Loucy (cell line): ENCODE measurements at regions not wholly inside any gene's neighbourhood (a gene's known extent, or its start where the extent isn't known, plus 50 kb on each side); places are given as distances from the start of the nearest gene placed in this dataset.

Experiments
- H2AFZ ChIP-seq: fragments of 200-600 bp; sonication (generic); 2 replicates; pipeline ENCODE4 v1.6.0; 2016; ENCODE audit warnings: antibody characterized with exemption, mild to moderate bottlenecking, low read length, moderate library complexity
- H3F3A ChIP-seq: fragments of 200-600 bp; 2 replicates; pipeline ENCODE4 v1.6.0; 2016; ENCODE audit warnings: antibody characterized with exemption, low read depth, mild to moderate bottlenecking
- H3K27me3 ChIP-seq: fragments of 200-600 bp; sonication (generic); 2 replicates; pipeline ENCODE4 v1.6.1; 2014; ENCODE audit warnings: low read length, mild to moderate bottlenecking; ENCODE audit not compliant: insufficient read depth, poor library complexity, severe bottlenecking
- H3K36me3 ChIP-seq: fragments of 200-600 bp; sonication (generic); 2 replicates; pipeline ENCODE4 v1.6.1; 2016; ENCODE audit warnings: low read length; ENCODE audit not compliant: insufficient read depth
- H3K4me1 ChIP-seq: fragments of 200-600 bp; sonication (generic); 2 replicates; pipeline ENCODE4 v1.5.1; 2014; ENCODE audit warnings: low read length, mild to moderate bottlenecking; ENCODE audit not compliant: insufficient read depth, poor library complexity, severe bottlenecking
- H3K4me2 ChIP-seq: fragments of 200-600 bp; sonication (generic); 2 replicates; pipeline ENCODE4 v1.6.0; 2014; ENCODE audit warnings: antibody characterized with exemption, low read length, low read depth, mild to moderate bottlenecking; ENCODE audit not compliant: poor library complexity, severe bottlenecking
- H3K4me3 ChIP-seq: fragments of 200-600 bp; sonication (generic); 2 replicates; pipeline ENCODE4 v1.5.1; 2014; ENCODE audit warnings: low read length, mild to moderate bottlenecking, mixed read lengths; ENCODE audit not compliant: poor library complexity, severe bottlenecking
- H3K79me2 ChIP-seq: fragments of 200-600 bp; sonication (generic); 2 replicates; pipeline ENCODE4 v1.6.1; 2014; ENCODE audit warnings: low read length; ENCODE audit not compliant: insufficient read depth
- H3K9ac ChIP-seq: fragments of 200-600 bp; sonication (generic); 2 replicates; pipeline ENCODE4 v1.6.0; 2014; ENCODE audit warnings: mild to moderate bottlenecking, low read depth, low read length, moderate library complexity; ENCODE audit not compliant: poor library complexity, severe bottlenecking
- H3K9me2 ChIP-seq: fragments of 200-600 bp; sonication (generic); replicated peaks from 2 replicates; pipeline ENCODE4 v1.6.1; 2016; ENCODE audit warnings: low read depth, low read length, mixed read lengths
- H3K9me3 ChIP-seq: fragments of 200-600 bp; sonication (generic); 2 replicates; pipeline ENCODE4 v1.6.1; 2014; ENCODE audit warnings: mild to moderate bottlenecking, antibody characterized with exemption, low read length, low read depth; ENCODE audit not compliant: insufficient read depth
- H4K20me1 ChIP-seq: fragments of 200-600 bp; sonication (generic); 2 replicates; pipeline ENCODE4 v1.6.0; 2014; ENCODE audit warnings: antibody characterized with exemption, low read length, mild to moderate bottlenecking; ENCODE audit not compliant: insufficient read depth, poor library complexity, severe bottlenecking
- CTCF ChIP-seq: fragments of 200-600 bp; sonication (generic); conservative IDR thresholded peaks from 2 replicates; pipeline ENCODE4 v1.5.1; 2014; ENCODE audit warnings: mild to moderate bottlenecking, antibody characterized with exemption, low read length
- EZH2phosphoT487 ChIP-seq: fragments of 200-600 bp; IDR thresholded peaks from 2 replicates; pipeline ENCODE4 v1.6.1; 2018; ENCODE audit warnings: antibody characterized with exemption, mild to moderate bottlenecking, moderate library complexity, borderline replicate concordance

DNA sequence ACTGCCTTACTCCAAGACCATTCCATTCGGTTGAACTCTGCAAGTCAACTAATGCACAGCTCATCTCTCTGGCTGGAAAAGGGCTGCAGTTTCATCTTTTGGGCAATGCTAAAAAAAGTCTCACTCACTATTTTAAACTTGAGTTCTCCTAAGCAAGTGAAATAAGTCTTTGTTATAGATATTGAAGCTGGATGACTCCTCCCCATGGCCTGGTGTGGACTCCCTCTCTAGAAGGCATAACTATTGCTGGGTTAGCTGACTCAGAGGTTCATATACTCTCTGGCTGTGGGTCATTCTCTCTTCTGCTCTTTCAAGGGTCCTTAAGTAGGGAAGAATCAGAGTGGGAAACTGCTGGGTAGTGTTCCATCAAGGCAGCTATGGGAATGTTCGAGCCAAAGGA is 88.0 kb downstream of the XCL2 start:
- no peak overlapping the region for H3K4me2 ChIP-seq
- H3K4me1 ChIP-seq = no peaks in the 10 kb centered on the region
- no peaks in the 10 kb centered on the region for H3K9me2 ChIP-seq
- no peaks in the 10 kb centered on the region for H3F3A ChIP-seq
- no peak overlapping the region for H2AFZ ChIP-seq
- H3K79me2 ChIP-seq = no peaks in the 10 kb centered on the region
- H3K9ac ChIP-seq = no peak overlapping the region
- no peaks in the 10 kb centered on the region for H4K20me1 ChIP-seq
- H3K9me3 ChIP-seq = peaks cover 5% of the 10 kb centered on the region; the same call in 1 of the 2 replicates
- H3K27me3 ChIP-seq = no peaks in the 10 kb centered on the region
- TF ChIP-seq EZH2phosphoT487 (no peak), CTCF (no peak)
- H3K4me3 ChIP-seq = no peak overlapping the region
- H3K36me3 ChIP-seq = no peaks in the 10 kb centered on the region

- no peaks in the 10 kb centered on the region for H3K79me2 ChIP-seq
- H3K9me3 ChIP-seq = peaks cover 5% of the 10 kb centered on the region; the same call in 1 of the 2 replicates
- H3K9me2 ChIP-seq = no peaks in the 10 kb centered on the region
- no peaks in the 10 kb centered on the region for H4K20me1 ChIP-seq
- H3K9ac ChIP-seq = no peak overlapping the region
- H3K36me3 ChIP-seq = no peaks in the 10 kb centered on the region
- no peaks in the 10 kb centered on the region for H3K4me1 ChIP-seq
- H2AFZ ChIP-seq = no peak overlapping the region
- no peak overlapping the region for H3K4me3 ChIP-seq
- no peak for TF ChIP-seq EZH2phosphoT487
- no peak for TF ChIP-seq CTCF
- H3F3A ChIP-seq = no peaks in the 10 kb centered on the region
- H3K27me3 ChIP-seq = no peaks in the 10 kb centered on the region
- H3K4me2 ChIP-seq = no peak overlapping the region
Observed at GRCh38 chr1:168454211-168454815, 89.5 kb downstream of the XCL2 start.

GRCh38 chr1:168453056-168453455 is 90.7 kb downstream of the XCL2 start:
- TF ChIP-seq CTCF (no peak), EZH2phosphoT487 (no peak)
- H3K9me2 ChIP-seq = no peaks in the 10 kb centered on the region
- no peaks in the 10 kb centered on the region for H3K79me2 ChIP-seq
- no peak overlapping the region for H3K9ac ChIP-seq
- no peaks in the 10 kb centered on the region for H3K4me1 ChIP-seq
- H3F3A ChIP-seq = no peaks in the 10 kb centered on the region
- no peak overlapping the region for H3K4me2 ChIP-seq
- no peak overlapping the region for H3K4me3 ChIP-seq
- no peak overlapping the region for H2AFZ ChIP-seq
- H3K27me3 ChIP-seq = no peaks in the 10 kb centered on the region
- H3K9me3 ChIP-seq = peaks cover 5% of the 10 kb centered on the region; the same call in 1 of the 2 replicates
- no peaks in the 10 kb centered on the region for H4K20me1 ChIP-seq
- H3K36me3 ChIP-seq = no peaks in the 10 kb centered on the region
